OCI-LY3 (cell line): ENCODE measurements at regions not wholly inside any gene's neighbourhood (a gene's known extent, or its start where the extent isn't known, plus 50 kb on each side); places are given as distances from the start of the nearest gene placed in this dataset.

Experiments
- H2AFZ ChIP-seq: fragments of 200-600, 300-600 bp; shearing (Covaris generic); 2 replicates; pipeline ENCODE4 v1.6.0; 2014; ENCODE audit warnings: antibody characterized with exemption, low read depth, low read length
- H3K27ac ChIP-seq: fragments of 200-600, 300-600 bp; sonication (generic); 2 replicates; pipeline ENCODE4 v1.5.1; 2014; ENCODE audit warnings: mild to moderate bottlenecking, low read length, moderate library complexity, mixed read lengths
- H3K27me3 ChIP-seq: fragments of 200-600, 300-600 bp; sonication (generic); 2 replicates; pipeline ENCODE4 v1.6.1; 2014; ENCODE audit warnings: low read depth, low read length, mixed read lengths
- H3K36me3 ChIP-seq: fragments of 200-600, 300-600 bp; sonication (generic); replicated peaks from 2 replicates; pipeline ENCODE3; 2014; ENCODE audit warnings: low read depth, low read length, mixed read lengths
- H3K4me1 ChIP-seq: fragments of 300-600, 200-600 bp; sonication (generic); 2 replicates; pipeline ENCODE4 v1.6.1; 2014; ENCODE audit warnings: low read length, mixed read lengths
- H3K4me2 ChIP-seq: fragments of 200-600, 300-600 bp; sonication (generic); 2 replicates; pipeline ENCODE4 v1.6.1; 2014; ENCODE audit warnings: low read length, mixed read lengths
- H3K4me3 ChIP-seq: fragments of 300-600, 200-600 bp; sonication (generic); 2 replicates; pipeline ENCODE4 v1.5.1; 2014; ENCODE audit warnings: antibody characterized with exemption, mild to moderate bottlenecking, low read length, moderate library complexity
- H3K79me2 ChIP-seq: fragments of 300-600, 200-600 bp; shearing (Covaris generic); 2 replicates; pipeline ENCODE4 v1.6.1; 2014; ENCODE audit warnings: mild to moderate bottlenecking, low read length, mixed read lengths
- H3K9ac ChIP-seq: fragments of 300-600, 200-600 bp; shearing (Covaris generic); 2 replicates; pipeline ENCODE4 v1.6.0; 2014; ENCODE audit warnings: mild to moderate bottlenecking, low read length, moderate library complexity
- H3K9me3 ChIP-seq: fragments of 200-600, 300-600 bp; shearing (Covaris generic); 2 replicates; pipeline ENCODE4 v1.6.1; 2014; ENCODE audit warnings: low read length, mixed read lengths; ENCODE audit not compliant: insufficient read depth
- H4K20me1 ChIP-seq: fragments of 200-600, 300-600 bp; sonication (generic); 2 replicates; pipeline ENCODE4 v1.6.1; 2016; ENCODE audit warnings: low read length, mixed read lengths; ENCODE audit not compliant: insufficient read depth
- EZH2phosphoT487 ChIP-seq: fragments of 200-600 bp; shearing (Covaris generic); IDR thresholded peaks from 2 replicates; pipeline ENCODE4 v1.6.1; 2018; ENCODE audit warnings: antibody characterized with exemption, mixed run types, low read depth
- TF ChIP-seq, protein P1 (sequence below): fragments of 200-600, 300-600 bp; sonication (generic); IDR thresholded peaks from 2 replicates; pipeline ENCODE4 v1.5.1; 2014; ENCODE audit warnings: antibody characterized with exemption, low read length, low read depth

DNA sequence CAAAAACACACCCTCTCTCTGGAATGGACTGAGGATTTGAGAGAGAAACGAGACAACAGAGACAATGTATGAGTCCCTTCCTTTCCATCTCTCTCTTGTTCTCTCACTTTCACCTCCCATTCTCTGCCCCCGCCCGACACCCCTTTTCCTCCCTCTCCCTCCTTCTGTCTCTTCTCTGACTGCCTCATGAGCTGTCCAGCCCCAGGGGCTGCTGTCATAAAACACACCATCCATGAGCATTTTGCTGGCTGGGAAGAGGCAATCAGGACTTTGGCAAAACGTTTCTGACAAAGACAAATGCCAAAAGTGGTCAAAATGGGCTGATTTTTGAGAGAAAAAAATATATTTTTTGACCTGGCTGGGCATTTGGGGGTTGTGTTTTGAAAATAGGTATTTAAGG, 377.2 kb downstream of the EN1 start:
- Histone ChIP-seq H3K79me2 (no peaks in the 10 kb centered on the region), H3K4me2 (no peak overlapping the region), H3K4me1 (no peaks in the 10 kb centered on the region), H3K36me3 (no peaks in the 10 kb centered on the region), H3K9me3 (no peaks in the 10 kb centered on the region), H3K4me3 (no peak overlapping the region), H3K9ac (no peak overlapping the region), H2AFZ (no peak overlapping the region), H4K20me1 (no peaks in the 10 kb centered on the region), H3K27ac (no peak overlapping the region), H3K27me3 (peaks cover 8% of the 10 kb centered on the region; the same call in 1 of the 2 replicates)
- TF ChIP-seq EZH2phosphoT487 = no peak
- TF ChIP-seq, protein P1, sequence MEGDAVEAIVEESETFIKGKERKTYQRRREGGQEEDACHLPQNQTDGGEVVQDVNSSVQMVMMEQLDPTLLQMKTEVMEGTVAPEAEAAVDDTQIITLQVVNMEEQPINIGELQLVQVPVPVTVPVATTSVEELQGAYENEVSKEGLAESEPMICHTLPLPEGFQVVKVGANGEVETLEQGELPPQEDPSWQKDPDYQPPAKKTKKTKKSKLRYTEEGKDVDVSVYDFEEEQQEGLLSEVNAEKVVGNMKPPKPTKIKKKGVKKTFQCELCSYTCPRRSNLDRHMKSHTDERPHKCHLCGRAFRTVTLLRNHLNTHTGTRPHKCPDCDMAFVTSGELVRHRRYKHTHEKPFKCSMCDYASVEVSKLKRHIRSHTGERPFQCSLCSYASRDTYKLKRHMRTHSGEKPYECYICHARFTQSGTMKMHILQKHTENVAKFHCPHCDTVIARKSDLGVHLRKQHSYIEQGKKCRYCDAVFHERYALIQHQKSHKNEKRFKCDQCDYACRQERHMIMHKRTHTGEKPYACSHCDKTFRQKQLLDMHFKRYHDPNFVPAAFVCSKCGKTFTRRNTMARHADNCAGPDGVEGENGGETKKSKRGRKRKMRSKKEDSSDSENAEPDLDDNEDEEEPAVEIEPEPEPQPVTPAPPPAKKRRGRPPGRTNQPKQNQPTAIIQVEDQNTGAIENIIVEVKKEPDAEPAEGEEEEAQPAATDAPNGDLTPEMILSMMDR = no peak

DNA sequence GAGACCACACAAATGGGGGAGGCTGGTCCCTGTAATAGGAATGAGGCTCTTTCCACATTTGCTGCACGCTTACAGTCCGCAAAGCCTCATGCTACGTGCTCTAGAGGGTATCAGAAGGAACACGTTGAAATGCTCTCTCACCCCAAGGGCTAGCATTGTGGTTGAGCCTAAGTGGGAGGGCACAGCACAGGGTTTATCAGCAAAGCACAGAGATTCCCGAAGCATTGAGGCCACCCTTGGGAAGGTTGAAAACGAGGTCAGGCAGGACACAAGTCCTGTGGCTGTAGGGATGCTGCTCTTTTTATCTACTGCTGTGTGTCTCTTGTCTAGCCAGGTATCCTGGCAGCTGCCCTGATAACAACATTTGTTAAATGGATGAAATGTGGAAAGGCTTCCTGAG, 378.3 kb downstream of the EN1 start:
- Histone ChIP-seq H3K27me3 (peaks cover 8% of the 10 kb centered on the region; the same call in 1 of the 2 replicates), H3K4me1 (no peaks in the 10 kb centered on the region), H3K79me2 (no peaks in the 10 kb centered on the region), H2AFZ (no peak overlapping the region), H3K9me3 (no peaks in the 10 kb centered on the region), H4K20me1 (no peaks in the 10 kb centered on the region), H3K36me3 (no peaks in the 10 kb centered on the region), H3K9ac (no peak overlapping the region), H3K27ac (no peak overlapping the region), H3K4me2 (no peak overlapping the region), H3K4me3 (no peak overlapping the region)
- TF ChIP-seq, protein P1 = no peak
- no peak for TF ChIP-seq EZH2phosphoT487

DNA sequence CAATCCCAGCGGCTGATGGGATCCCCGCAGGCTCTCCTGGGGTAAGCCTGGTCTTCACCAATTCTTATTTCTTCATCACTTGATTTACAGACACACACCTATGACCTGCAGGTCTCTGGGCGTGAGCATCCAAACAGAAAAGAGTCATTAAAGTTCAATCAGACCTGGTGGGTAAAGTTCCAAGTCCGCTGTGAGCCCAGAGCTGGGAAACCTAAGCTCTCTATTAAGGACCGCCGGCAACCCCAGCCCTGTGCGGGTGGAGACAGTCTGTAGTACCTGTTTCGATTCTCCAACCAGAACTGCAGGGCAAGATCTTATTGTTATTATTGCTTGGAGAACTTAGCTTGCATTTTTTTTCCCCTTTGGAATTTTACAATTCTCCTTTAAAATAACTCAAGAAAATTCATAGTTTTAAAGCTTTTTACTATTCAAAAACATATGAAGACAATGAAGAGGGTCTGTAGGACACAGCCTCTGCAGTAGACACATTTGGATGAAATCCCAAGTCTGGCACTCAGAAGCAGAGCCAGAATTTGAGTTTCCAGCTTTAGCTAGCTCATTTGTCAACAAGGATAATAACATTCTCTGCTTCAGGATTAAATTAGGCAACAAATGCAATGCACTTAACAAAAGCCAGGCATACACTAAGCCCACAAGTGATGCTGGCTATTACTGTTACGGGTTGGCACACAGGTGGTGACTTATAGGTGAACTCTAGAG, 376.4 kb downstream of the INSIG2 start:
- no peak overlapping the region for H3K9ac ChIP-seq
- peaks cover 3% of the 10 kb centered on the region; the same call in 1 of the 2 replicates for H3K27me3 ChIP-seq
- no peak overlapping the region for H3K4me3 ChIP-seq

GRCh38 chr2:118464046-118464445, 375.8 kb downstream of the INSIG2 start:
- H3K36me3 ChIP-seq = no peaks in the 10 kb centered on the region

More for the DNA sequence above, 376.4 kb downstream of the INSIG2 start:
- Histone ChIP-seq H3K36me3 (no peaks in the 10 kb centered on the region), H2AFZ (no peak overlapping the region), H3K27ac (no peak overlapping the region), H3K79me2 (no peaks in the 10 kb centered on the region), H3K4me2 (no peak overlapping the region), H3K9me3 (no peaks in the 10 kb centered on the region), H4K20me1 (no peaks in the 10 kb centered on the region), H3K4me1 (no peaks in the 10 kb centered on the region)
- TF ChIP-seq EZH2phosphoT487 = no peak
- TF ChIP-seq, protein P1 = no peak

More at GRCh38 chr2:118464046-118464445, 375.8 kb downstream of the INSIG2 start:
- H2AFZ ChIP-seq = no peak overlapping the region
- peaks cover 3% of the 10 kb centered on the region; the same call in 1 of the 2 replicates for H3K27me3 ChIP-seq
- TF ChIP-seq, protein P1 = no peak
- TF ChIP-seq EZH2phosphoT487 = no peak
- no peak overlapping the region for H3K4me2 ChIP-seq
- H4K20me1 ChIP-seq = no peaks in the 10 kb centered on the region
- no peaks in the 10 kb centered on the region for H3K9me3 ChIP-seq
- H3K4me3 ChIP-seq = no peak overlapping the region
- H3K9ac ChIP-seq = no peak overlapping the region
- H3K4me1 ChIP-seq = no peaks in the 10 kb centered on the region
- no peaks in the 10 kb centered on the region for H3K79me2 ChIP-seq
- no peak overlapping the region for H3K27ac ChIP-seq
